Stomach smooth muscle (tissue), 2 donors: ENCODE measurements at regions not wholly inside any gene's neighbourhood (a gene's known extent, or its start where the extent isn't known, plus 50 kb on each side); places are given as distances from the start of the nearest gene placed in this dataset.

Experiments
- H3K27ac ChIP-seq: one replicate; pipeline ENCODE4 v1.7.0; 2013; ENCODE audit warnings: mild to moderate bottlenecking, low read length, inconsistent platforms
- H3K27me3 ChIP-seq, 2 donors: one replicate each; pipeline ENCODE4 v1.7.0; 2013; ENCODE audit warnings: low read length in 2 of 2; ENCODE audit not compliant: insufficient read depth in 2 of 2, control insufficient read depth in 1 of 2
- H3K36me3 ChIP-seq, 2 donors: one replicate each; pipeline ENCODE4 v1.7.0; 2013; ENCODE audit warnings: low read length in 2 of 2; ENCODE audit not compliant: control insufficient read depth in 2 of 2, insufficient read depth in 2 of 2
- H3K4me1 ChIP-seq: one replicate; pipeline ENCODE4 v1.7.0; 2013; ENCODE audit warnings: low read length; ENCODE audit not compliant: control insufficient read depth, insufficient read depth
- H3K4me3 ChIP-seq, 2 donors: one replicate each; pipeline ENCODE4 v1.7.0; 2013; ENCODE audit warnings: low read length in 2 of 2
- H3K9ac ChIP-seq, 2 donors: one replicate each; pipeline ENCODE4 v1.7.0; 2013; ENCODE audit warnings: low read length in 2 of 2, mild to moderate bottlenecking in 1 of 2
- H3K9me3 ChIP-seq, 2 donors: one replicate each; pipeline ENCODE4 v1.7.0; 2013; ENCODE audit warnings: low read length in 2 of 2; ENCODE audit not compliant: control insufficient read depth in 2 of 2
- donor health status: healthy.
- donor health status: Pancreatic carcinoma.

DNA sequence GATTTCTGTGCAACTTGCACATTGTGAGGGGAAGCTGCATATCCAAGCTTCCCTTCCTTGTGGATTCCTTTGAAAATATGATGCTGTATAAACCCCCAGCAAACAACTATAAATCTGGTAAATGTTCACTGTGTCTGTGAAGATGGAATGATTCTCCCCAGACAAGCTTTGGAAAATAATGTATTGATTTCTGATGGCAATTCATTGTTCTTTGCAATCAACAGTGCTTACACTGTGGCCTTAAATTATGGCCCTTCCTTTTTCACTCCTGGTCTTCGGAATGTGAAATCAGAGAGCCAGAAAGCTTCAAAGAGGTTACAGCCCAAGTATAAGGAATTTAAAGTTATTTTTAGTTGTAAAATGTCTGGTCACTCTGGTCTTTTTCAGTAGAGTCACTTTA, 308.8 kb downstream of the CBLN4 start:
- Histone ChIP-seq H3K9ac (no peak overlapping the region), H3K9me3 (no peaks in the 10 kb centered on the region), H3K27ac (no peak overlapping the region), H3K4me3 (no peak overlapping the region), H3K36me3 (no peaks in the 10 kb centered on the region), H3K4me1 (no peaks in the 10 kb centered on the region), H3K27me3 (no peaks in the 10 kb centered on the region)

DNA sequence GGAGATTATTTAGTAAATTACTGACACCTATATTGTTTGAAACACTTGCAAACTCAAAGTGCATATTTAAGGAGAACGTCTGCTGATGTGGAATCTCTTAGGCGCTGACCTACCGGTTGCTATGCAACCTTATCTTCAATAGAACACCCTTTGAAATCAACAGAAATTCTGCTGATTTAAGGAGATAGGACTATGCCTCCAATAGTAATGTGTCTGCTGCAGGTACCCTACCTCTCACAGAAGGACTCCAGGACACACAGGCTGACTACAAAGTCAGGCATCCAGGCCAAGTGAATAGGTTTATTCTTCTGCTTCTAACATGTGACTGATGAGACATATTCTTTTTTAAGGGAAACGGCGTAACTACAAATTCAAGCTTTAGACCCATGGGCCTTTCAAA, 311.7 kb downstream of the CBLN4 start:
- H3K27me3 ChIP-seq: no peaks in the 10 kb centered on the region
- H3K9me3 ChIP-seq: no peaks in the 10 kb centered on the region
- H3K9ac ChIP-seq: no peak overlapping the region
- no peak overlapping the region for H3K27ac ChIP-seq
- no peak overlapping the region for H3K4me3 ChIP-seq
- no peaks in the 10 kb centered on the region for H3K4me1 ChIP-seq
- H3K36me3 ChIP-seq: no peaks in the 10 kb centered on the region

DNA sequence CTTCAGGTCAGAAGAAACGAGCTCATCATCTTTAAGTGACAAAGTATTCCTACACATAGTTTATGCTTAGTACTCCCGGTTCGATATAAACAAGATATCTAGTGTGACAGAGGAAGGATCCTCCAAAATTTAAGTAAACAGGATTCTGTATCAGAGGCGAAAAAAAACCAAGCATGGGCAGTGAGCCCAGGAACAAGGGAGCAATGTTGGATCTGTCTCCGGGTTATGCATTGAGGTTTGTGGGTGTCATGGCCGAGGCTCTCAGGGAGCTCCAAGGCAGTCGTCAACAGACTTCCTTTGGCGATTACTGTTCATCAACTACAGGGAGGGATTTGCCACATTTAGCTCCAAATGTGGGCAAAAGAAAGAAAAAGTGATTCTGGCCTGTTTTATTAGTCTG, 319.5 kb downstream of the CBLN4 start:
- no peak overlapping the region for H3K4me3 ChIP-seq
- no peaks in the 10 kb centered on the region for H3K9me3 ChIP-seq
- no peaks in the 10 kb centered on the region for H3K27me3 ChIP-seq
- no peak overlapping the region for H3K27ac ChIP-seq
- no peak overlapping the region for H3K9ac ChIP-seq
- H3K36me3 ChIP-seq: no peaks in the 10 kb centered on the region
- H3K4me1 ChIP-seq: no peaks in the 10 kb centered on the region

DNA sequence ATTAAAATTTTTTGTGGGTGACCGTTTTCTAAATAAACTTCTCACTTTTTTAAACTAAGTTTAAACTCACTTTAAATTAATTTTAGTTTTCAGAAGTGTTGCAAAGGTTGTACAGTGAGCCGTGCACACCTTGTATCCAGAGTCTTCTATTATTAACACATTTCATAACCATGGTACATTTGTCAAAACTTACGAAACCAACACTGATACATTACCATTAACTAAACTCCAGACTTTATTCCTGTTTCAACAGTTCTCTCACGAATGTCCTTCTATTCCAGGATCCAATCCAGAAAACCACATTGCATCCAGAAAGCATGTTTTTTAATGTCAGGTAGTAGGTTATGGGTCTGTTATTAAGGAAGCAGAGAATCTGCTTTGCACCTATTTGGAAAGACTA, 319.9 kb downstream of the CBLN4 start:
- Histone ChIP-seq H3K4me1 (no peaks in the 10 kb centered on the region), H3K27me3 (no peaks in the 10 kb centered on the region), H3K9me3 (no peaks in the 10 kb centered on the region), H3K36me3 (no peaks in the 10 kb centered on the region), H3K4me3 (no peak overlapping the region), H3K27ac (no peak overlapping the region), H3K9ac (no peak overlapping the region)

DNA sequence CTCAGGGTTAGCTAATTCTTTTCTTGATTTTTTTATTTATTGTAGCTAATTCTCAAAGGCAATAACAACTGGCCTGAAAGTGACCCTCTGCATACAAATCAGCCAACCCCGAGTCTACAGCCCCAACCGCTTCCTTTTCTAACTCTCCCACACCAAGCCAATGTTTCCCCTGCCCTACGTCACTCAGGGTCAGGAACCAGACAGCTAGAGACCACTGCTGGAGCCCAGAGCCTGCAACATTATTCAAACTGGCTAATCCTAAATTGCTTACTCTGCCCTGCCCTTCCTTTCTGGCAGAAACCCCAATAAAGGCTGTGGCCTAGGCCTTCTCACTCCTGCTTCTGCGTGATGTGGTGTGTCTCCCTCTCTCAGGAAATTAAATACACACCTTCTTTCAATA, 320.7 kb downstream of the CBLN4 start:
- H3K9me3 ChIP-seq: no peaks in the 10 kb centered on the region

DNA sequence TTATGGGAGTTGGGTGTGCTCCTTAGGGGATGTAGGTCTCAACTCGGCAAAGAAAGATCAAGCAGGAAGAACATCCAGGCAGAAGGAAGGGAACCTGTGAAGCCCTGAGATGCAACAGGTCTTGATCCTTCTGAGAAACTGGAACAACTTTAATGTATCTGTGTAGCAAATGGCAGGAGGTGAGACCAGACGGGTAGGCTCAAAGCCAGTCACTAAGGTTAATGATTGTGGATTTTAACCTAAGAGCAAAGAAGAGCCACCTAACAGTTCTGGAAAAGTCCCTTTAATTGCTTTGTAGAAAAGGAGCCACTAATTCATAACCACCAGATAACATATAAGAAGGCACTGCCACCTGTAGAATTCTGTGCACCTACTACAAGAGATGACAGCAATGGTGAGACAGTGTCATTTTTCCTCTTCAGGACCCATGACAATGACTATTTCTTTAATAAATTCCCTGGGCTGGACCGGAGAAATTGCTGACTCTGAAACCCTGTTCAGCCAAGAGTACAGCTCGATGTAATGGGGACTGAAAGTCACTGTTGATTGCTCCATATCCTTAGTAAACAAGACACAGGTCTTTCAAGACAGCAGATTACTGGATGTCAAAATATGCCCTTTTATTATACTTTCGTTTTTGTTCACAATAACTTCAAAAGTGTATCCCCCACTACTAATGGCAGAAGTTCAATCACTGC, 326.2 kb downstream of the CBLN4 start:
- H3K9ac ChIP-seq: no peak overlapping the region
- H3K4me1 ChIP-seq: no peaks in the 10 kb centered on the region
- H3K36me3 ChIP-seq: no peaks in the 10 kb centered on the region
- H3K4me3 ChIP-seq: no peak overlapping the region
- H3K27ac ChIP-seq: no peak overlapping the region
- no peaks in the 10 kb centered on the region for H3K9me3 ChIP-seq
- H3K27me3 ChIP-seq: no peaks in the 10 kb centered on the region

More for the DNA sequence above, 320.7 kb downstream of the CBLN4 start:
- Histone ChIP-seq H3K4me1 (no peaks in the 10 kb centered on the region), H3K4me3 (peak overlapping the region in 1 of 2 donors; percentile 8), H3K27ac (no peak overlapping the region), H3K9ac (no peak overlapping the region), H3K27me3 (no peaks in the 10 kb centered on the region), H3K36me3 (no peaks in the 10 kb centered on the region)

DNA sequence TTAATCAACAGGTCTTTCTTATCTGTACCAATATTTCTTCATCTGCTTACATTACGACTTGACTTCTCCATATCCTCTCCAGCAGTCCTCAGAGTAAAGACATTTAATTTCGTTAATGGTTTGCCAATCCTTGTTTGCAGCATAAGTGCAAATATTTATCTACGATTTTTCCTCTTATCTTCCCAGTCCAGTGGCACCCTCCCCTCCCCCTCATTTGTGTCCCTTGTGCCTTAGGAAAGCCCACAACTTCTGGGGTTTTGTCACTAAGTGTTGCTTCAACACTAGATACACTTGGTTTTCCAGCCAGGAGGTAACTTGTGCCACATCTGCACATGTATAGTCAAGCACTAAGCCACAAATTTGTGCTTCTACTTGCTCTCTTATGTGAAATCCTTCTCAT, 327.2 kb downstream of the CBLN4 start:
- Histone ChIP-seq H3K4me3 (no peak overlapping the region), H3K27ac (no peak overlapping the region), H3K27me3 (no peaks in the 10 kb centered on the region), H3K4me1 (no peaks in the 10 kb centered on the region), H3K36me3 (no peaks in the 10 kb centered on the region), H3K9ac (no peak overlapping the region), H3K9me3 (no peaks in the 10 kb centered on the region)

DNA sequence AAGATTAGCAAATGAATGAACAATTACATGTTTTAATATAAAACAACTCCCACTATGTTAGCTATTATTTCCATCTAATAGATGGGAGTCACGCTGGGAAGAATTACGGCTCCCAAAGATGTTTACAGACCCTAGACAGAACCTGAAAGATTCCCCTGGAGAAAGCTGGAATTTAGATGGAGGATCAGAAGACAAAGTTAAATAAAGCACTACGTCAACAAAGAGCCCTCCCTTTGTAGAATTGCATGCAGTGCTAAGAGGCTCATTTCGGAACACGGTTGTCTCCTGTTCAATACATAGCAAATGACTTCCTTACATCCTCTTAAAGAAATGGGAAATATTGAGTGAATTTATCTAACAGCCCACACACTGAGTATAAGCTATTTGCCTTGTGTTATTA, 328.3 kb downstream of the CBLN4 start:
- Histone ChIP-seq H3K36me3 (no peaks in the 10 kb centered on the region), H3K27me3 (no peaks in the 10 kb centered on the region), H3K4me1 (no peaks in the 10 kb centered on the region), H3K27ac (no peak overlapping the region), H3K4me3 (no peak overlapping the region), H3K9ac (no peak overlapping the region), H3K9me3 (no peaks in the 10 kb centered on the region)

DNA sequence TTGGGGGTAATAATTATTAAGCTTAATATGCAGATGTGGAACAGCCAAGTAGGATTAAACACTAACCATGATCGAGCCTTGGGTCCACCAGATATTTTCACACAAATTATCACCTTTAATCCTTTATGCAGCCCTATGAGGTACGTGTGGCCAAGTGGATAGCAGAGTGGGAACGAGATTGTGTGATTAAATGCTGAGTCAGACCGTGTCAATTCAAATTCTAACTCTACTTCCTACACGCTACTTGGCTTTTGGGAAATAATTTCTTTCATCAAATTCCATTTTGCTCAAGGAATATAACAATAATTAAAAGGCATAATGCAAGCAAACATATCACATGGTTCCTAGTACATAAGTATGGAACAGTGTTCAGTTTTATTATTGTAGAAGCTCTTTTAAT, 329.2 kb downstream of the CBLN4 start:
- no peak overlapping the region for H3K4me3 ChIP-seq
- H3K9ac ChIP-seq: no peak overlapping the region
- no peaks in the 10 kb centered on the region for H3K9me3 ChIP-seq
- no peaks in the 10 kb centered on the region for H3K4me1 ChIP-seq
- H3K27me3 ChIP-seq: no peaks in the 10 kb centered on the region
- no peaks in the 10 kb centered on the region for H3K36me3 ChIP-seq
- H3K27ac ChIP-seq: no peak overlapping the region

DNA sequence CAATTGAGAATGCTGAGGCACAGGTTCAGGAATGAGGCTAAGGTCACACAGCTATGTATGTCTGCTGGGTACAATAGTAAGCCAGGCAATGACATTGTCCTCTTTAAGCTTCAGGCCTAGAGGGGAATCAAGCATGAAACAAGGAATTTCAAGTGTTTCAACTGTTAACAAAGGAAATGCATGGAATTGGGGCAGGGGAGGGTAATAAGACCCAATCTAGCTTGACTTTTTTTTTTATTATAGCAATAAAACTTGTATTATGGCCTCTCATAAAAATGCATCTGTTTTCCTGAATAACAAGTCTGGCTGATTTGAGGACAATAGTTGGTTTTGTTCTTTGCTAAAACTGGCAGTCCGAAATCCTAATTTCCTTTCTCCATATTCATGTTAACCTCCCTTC, 336.7 kb downstream of the CBLN4 start:
- no peak overlapping the region for H3K9ac ChIP-seq
- H3K9me3 ChIP-seq: no peaks in the 10 kb centered on the region
- H3K36me3 ChIP-seq: no peaks in the 10 kb centered on the region
- H3K27ac ChIP-seq: no peak overlapping the region
- H3K4me1 ChIP-seq: no peaks in the 10 kb centered on the region
- no peak overlapping the region for H3K4me3 ChIP-seq
- no peaks in the 10 kb centered on the region for H3K27me3 ChIP-seq

DNA sequence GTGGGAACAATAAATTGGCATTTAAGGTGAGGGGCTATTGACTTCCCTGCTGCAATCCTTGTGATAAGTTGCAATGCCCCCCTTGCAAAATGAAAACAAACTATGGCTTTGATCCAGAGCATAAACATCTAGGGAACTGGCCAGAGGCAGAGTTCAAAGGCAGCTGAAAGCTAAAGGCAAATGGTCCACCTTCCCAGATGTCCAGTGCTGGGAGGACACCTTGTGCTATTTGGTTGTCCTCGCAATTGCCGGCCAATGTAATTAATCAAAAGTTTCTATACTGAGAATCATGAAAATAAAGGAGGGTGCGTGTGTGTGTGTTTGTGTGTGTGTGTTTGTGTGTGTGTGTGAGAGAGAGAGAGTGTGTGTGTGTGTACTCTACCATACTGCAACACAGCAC, 337.4 kb downstream of the CBLN4 start:
- H3K4me1 ChIP-seq: no peaks in the 10 kb centered on the region

More for the DNA sequence above, 337.4 kb downstream of the CBLN4 start:
- Histone ChIP-seq H3K36me3 (no peaks in the 10 kb centered on the region), H3K9me3 (no peaks in the 10 kb centered on the region), H3K27me3 (no peaks in the 10 kb centered on the region), H3K4me3 (no peak overlapping the region), H3K9ac (no peak overlapping the region), H3K27ac (no peak overlapping the region)
